Trophoblast cell (in vitro differentiated cells and primary cell): ENCODE measurements at regions not wholly inside any gene's neighbourhood (a gene's known extent, or its start where the extent isn't known, plus 50 kb on each side); places are given as distances from the start of the nearest gene placed in this dataset.

Experiments
- DNase-seq, 2 donors: peaks; one replicate each; pipeline ENCODE4 v3.0.0-alpha.2; 2016
- H2AFZ ChIP-seq: 2 replicates; pipeline ENCODE4 v1.6.1; 2013; ENCODE audit warnings: low read length, moderate library complexity, mild to moderate bottlenecking; ENCODE audit not compliant: insufficient read depth, poor library complexity
- H2AK5ac ChIP-seq: 2 replicates; pipeline ENCODE4 v1.6.1; 2013; ENCODE audit warnings: mild to moderate bottlenecking, low read length
- H2BK120ac ChIP-seq: 2 replicates; pipeline ENCODE4 v1.6.1; 2013; ENCODE audit warnings: low read length, mild to moderate bottlenecking, moderate library complexity; ENCODE audit not compliant: insufficient read depth, poor library complexity
- H2BK12ac ChIP-seq: 2 replicates; pipeline ENCODE4 v1.6.1; 2013; ENCODE audit warnings: mild to moderate bottlenecking, low read length, moderate library complexity
- H2BK5ac ChIP-seq: 2 replicates; pipeline ENCODE4 v1.6.1; 2013; ENCODE audit warnings: low read length, low read depth, moderate library complexity, mild to moderate bottlenecking; ENCODE audit not compliant: poor library complexity
- H3K14ac ChIP-seq: 2 replicates; pipeline ENCODE4 v1.6.1; 2013; ENCODE audit warnings: mild to moderate bottlenecking, low read length
- H3K18ac ChIP-seq: 2 replicates; pipeline ENCODE4 v1.6.1; 2013; ENCODE audit warnings: mild to moderate bottlenecking, low read length
- H3K23ac ChIP-seq: 2 replicates; pipeline ENCODE4 v1.6.1; 2013; ENCODE audit warnings: low read length
- H3K27ac ChIP-seq: 2 replicates; pipeline ENCODE4 v1.5.1; 2013; ENCODE audit warnings: low read depth, mild to moderate bottlenecking, inconsistent platforms, low read length, moderate library complexity
- H3K27me3 ChIP-seq: 2 replicates; pipeline ENCODE4 v1.6.1; 2013; ENCODE audit warnings: inconsistent platforms, mild to moderate bottlenecking, low read length, moderate library complexity; ENCODE audit not compliant: insufficient read depth
- H3K36me3 ChIP-seq, 2 experiments: 1 replicate in 1 of 2; 2 replicates in 1 of 2; pipeline ENCODE4 v1.6.1; 2013; ENCODE audit warnings: low read length in 2 of 2, mild to moderate bottlenecking in 2 of 2, moderate library complexity in 1 of 2; ENCODE audit not compliant: insufficient read depth in 2 of 2, control insufficient read depth in 1 of 2
- H3K4ac ChIP-seq: 2 replicates; pipeline ENCODE4 v1.6.1; 2013; ENCODE audit warnings: low read depth, mild to moderate bottlenecking, low read length, moderate library complexity
- H3K4me1 ChIP-seq, 2 experiments: 1 replicate in 1 of 2; 2 replicates in 1 of 2; pipeline ENCODE4 v1.6.1; 2013; ENCODE audit warnings: low read length in 2 of 2, mild to moderate bottlenecking in 2 of 2, moderate library complexity in 1 of 2; ENCODE audit not compliant: insufficient read depth in 2 of 2, control insufficient read depth in 1 of 2
- H3K4me2 ChIP-seq: 2 replicates; pipeline ENCODE4 v1.6.1; 2013; ENCODE audit warnings: inconsistent platforms, mild to moderate bottlenecking, low read length, moderate library complexity
- H3K4me3 ChIP-seq: 2 replicates; pipeline ENCODE4 v1.5.1; 2013; ENCODE audit warnings: mild to moderate bottlenecking, low read depth, low read length, inconsistent platforms
- H3K79me1 ChIP-seq: one replicate; pipeline ENCODE4 v1.6.1; 2013; ENCODE audit warnings: low read length
- H3K79me2 ChIP-seq: 2 replicates; pipeline ENCODE4 v1.6.1; 2013; ENCODE audit warnings: low read length, mild to moderate bottlenecking; ENCODE audit not compliant: control insufficient read depth, insufficient read depth, poor library complexity
- H3K9ac ChIP-seq: 2 replicates; pipeline ENCODE4 v1.6.1; 2013; ENCODE audit warnings: mild to moderate bottlenecking, low read length
- H3K9me3 ChIP-seq: 2 replicates; pipeline ENCODE4 v1.6.1; 2013; ENCODE audit warnings: low read depth, mild to moderate bottlenecking, control low read depth, inconsistent platforms, low read length; ENCODE audit not compliant: insufficient read depth
- H4K12ac ChIP-seq: 2 replicates; pipeline ENCODE4 v1.6.1; 2013; ENCODE audit warnings: low read depth, mild to moderate bottlenecking, low read length, moderate library complexity
- H4K8ac ChIP-seq: 2 replicates; pipeline ENCODE4 v1.6.1; 2013; ENCODE audit warnings: low read depth, mild to moderate bottlenecking, low read length, moderate library complexity
- H4K91ac ChIP-seq: one replicate; pipeline ENCODE4 v1.6.1; 2013; ENCODE audit warnings: low read depth, mild to moderate bottlenecking, low read length, moderate library complexity
- WGBS: extraction: QIAGEN DNeasy Blood & Tissue Kit; methylation state at CpG from one replicate; pipeline ENCODE4 v1.1.7; 2013; ENCODE audit warnings: missing lambda C conversion rate; ENCODE audit not compliant: insufficient read length, insufficient coverage; ENCODE audit errors: extremely low coverage; 5-methylcytosine and 5-hydroxymethylcytosine counted together

DNA sequence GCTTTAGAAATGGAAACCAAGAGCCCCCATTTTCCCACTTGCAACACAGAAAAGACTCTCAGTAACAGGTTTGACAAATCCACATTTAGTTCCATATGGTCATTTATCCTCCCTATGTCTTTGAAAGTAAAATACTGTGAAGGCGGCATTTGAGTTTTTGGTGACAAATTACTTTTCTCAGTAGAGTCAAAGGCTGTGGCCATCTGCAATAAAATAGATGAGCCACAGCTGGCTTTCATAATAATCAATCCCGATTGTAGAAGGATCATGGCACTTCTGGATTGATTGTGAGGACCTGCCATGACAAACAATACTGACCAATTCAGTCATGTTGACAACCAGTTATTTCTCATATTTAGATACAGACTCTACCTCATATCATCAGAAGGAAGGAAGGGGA is 512.0 kb upstream of the ADGRL2 start:
- Histone ChIP-seq H2AK5ac (no peak overlapping the region), H3K14ac (no peak overlapping the region), H3K18ac (no peak overlapping the region), H3K27ac (no peak overlapping the region), H4K91ac (no peak overlapping the region), H3K27me3 (no peaks in the 10 kb centered on the region), H3K79me1 (no peaks in the 10 kb centered on the region), H4K12ac (no peak overlapping the region), H3K4me2 (no peak overlapping the region), H3K4ac (no peak overlapping the region), H2BK120ac (no peak overlapping the region), H3K9me3 (no peaks in the 10 kb centered on the region), H3K23ac (no peak overlapping the region), H3K79me2 (no peaks in the 10 kb centered on the region), H3K4me3 (no peak overlapping the region), H2BK5ac (no peak overlapping the region), H3K36me3 (no peaks in the 10 kb centered on the region), H3K4me1 (no peaks in the 10 kb centered on the region), H3K9ac (no peak overlapping the region), H2BK12ac (no peak overlapping the region), H4K8ac (no peak overlapping the region), H2AFZ (no peak overlapping the region)
- WGBS, result no CpG with 5 or more reads among the region's 2 CpGs
- no peak for DNase-seq

DNA sequence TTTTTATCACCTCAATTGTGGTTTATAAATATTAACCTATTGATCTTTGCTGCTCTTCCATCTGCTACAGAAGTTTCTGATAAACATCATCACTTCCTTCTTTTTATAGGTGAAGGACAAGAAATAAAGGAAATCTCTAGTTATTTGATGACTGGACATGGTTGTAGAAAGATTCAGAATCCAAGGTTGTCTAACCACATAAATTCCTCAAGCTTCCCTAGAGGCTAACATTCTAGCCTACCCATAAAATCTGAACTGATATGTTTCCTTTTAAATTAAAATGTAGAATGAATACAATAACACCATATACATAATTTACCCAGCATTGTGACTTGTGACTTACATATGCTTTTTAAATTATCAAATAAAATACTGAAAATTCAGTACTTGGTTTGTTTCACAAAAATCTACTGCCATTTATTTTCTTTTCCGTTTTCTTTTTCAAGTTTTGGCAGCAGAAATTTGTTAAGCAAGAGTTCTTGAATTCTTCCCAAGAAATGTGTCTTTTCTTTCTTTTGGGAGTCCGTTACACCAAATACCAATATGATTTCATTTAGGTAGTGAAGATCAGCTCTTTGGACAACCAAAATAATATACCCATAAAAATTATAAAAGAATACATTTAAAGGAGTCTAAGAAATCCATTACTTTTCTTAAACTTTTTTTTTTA is 513.2 kb upstream of the ADGRL2 start:
- no peaks in the 10 kb centered on the region for H3K9me3 ChIP-seq
- H3K79me1 ChIP-seq, result no peaks in the 10 kb centered on the region
- no peak overlapping the region for H2BK5ac ChIP-seq
- no peak overlapping the region for H2AK5ac ChIP-seq
- H2AFZ ChIP-seq, result no peak overlapping the region
- no peaks in the 10 kb centered on the region for H3K79me2 ChIP-seq
- no peaks in the 10 kb centered on the region for H3K4me1 ChIP-seq
- DNase-seq, result no peak
- H4K91ac ChIP-seq, result no peak overlapping the region
- no peak overlapping the region for H3K4me2 ChIP-seq
- H3K36me3 ChIP-seq, result no peaks in the 10 kb centered on the region
- no peak overlapping the region for H2BK120ac ChIP-seq
- no peak overlapping the region for H2BK12ac ChIP-seq
- no peaks in the 10 kb centered on the region for H3K27me3 ChIP-seq
- H4K12ac ChIP-seq, result no peak overlapping the region
- WGBS, result no CpG with 5 or more reads among the region's 2 CpGs
- H3K23ac ChIP-seq, result no peak overlapping the region
- H4K8ac ChIP-seq, result no peak overlapping the region
- H3K14ac ChIP-seq, result no peak overlapping the region
- no peak overlapping the region for H3K4me3 ChIP-seq
- no peak overlapping the region for H3K27ac ChIP-seq
- no peak overlapping the region for H3K18ac ChIP-seq
- no peak overlapping the region for H3K4ac ChIP-seq
- H3K9ac ChIP-seq, result no peak overlapping the region

DNA sequence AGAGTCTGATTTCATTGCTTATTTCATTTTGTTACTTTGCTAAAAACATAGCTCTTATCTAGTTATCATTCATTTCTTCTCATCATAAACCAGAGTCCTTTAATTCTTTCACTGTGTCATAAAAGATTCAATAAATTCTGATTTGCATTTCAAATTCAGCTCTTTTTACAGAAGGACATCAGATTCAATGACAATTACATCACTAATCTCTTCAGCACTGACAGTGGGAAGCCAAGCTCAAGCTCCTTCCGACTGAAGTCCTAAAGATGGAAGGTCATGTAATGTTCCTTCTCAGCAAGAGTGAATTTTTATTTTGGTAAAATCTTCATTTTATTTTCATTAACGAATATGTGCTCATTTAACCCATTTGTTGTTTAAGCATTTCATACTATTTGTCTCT is 530.7 kb upstream of the ADGRL2 start:
- no CpG with 5 or more reads among the region's 2 CpGs for WGBS

DNA sequence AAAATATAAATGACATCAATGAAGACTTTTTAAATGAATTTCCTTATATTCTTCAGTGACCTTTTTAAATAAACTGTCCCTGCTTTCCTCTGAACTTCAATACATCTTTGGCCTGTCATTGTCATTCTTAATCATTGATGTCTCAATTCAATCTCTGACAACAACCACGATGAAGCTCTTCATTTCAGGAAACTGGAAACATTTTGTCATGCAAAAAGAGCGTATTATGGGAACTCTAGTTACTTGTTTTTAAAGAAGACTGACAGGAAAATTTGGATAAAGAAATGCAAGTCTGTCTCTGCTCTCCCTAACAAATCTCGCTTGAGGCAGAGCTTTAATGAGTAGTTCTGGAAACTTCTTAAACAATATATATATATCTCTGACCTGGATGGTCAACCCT is 535.8 kb upstream of the ADGRL2 start:
- H3K79me2 ChIP-seq, result no peaks in the 10 kb centered on the region
- no peak overlapping the region for H2AFZ ChIP-seq
- H4K91ac ChIP-seq, result no peak overlapping the region
- no peaks in the 10 kb centered on the region for H3K4me1 ChIP-seq
- H2AK5ac ChIP-seq, result no peak overlapping the region
- H3K4me3 ChIP-seq, result no peak overlapping the region
- no peak overlapping the region for H3K4ac ChIP-seq
- no peak overlapping the region for H3K14ac ChIP-seq
- H2BK12ac ChIP-seq, result no peak overlapping the region
- H4K12ac ChIP-seq, result no peak overlapping the region
- H3K18ac ChIP-seq, result no peak overlapping the region
- no peaks in the 10 kb centered on the region for H3K36me3 ChIP-seq
- peaks cover 2% of the 10 kb centered on the region for H3K79me1 ChIP-seq
- no peak overlapping the region for H2BK5ac ChIP-seq
- H3K27ac ChIP-seq, result no peak overlapping the region
- no peak for DNase-seq
- H3K4me2 ChIP-seq, result no peak overlapping the region
- no peak overlapping the region for H4K8ac ChIP-seq
- no peak overlapping the region for H3K9ac ChIP-seq
- no CpG with 5 or more reads among the region's 3 CpGs for WGBS
- H3K23ac ChIP-seq, result no peak overlapping the region
- H2BK120ac ChIP-seq, result no peak overlapping the region
- no peaks in the 10 kb centered on the region for H3K27me3 ChIP-seq
- no peaks in the 10 kb centered on the region for H3K9me3 ChIP-seq

More for the DNA sequence above, 530.7 kb upstream of the ADGRL2 start:
- H2AK5ac ChIP-seq, result no peak overlapping the region
- no peak overlapping the region for H3K4ac ChIP-seq
- no peak overlapping the region for H4K12ac ChIP-seq
- H4K8ac ChIP-seq, result no peak overlapping the region
- H3K27ac ChIP-seq, result no peak overlapping the region
- H3K79me2 ChIP-seq, result no peaks in the 10 kb centered on the region
- H3K9ac ChIP-seq, result no peak overlapping the region
- H3K4me1 ChIP-seq, result no peaks in the 10 kb centered on the region
- no peaks in the 10 kb centered on the region for H3K9me3 ChIP-seq
- H3K79me1 ChIP-seq, result peaks cover 2% of the 10 kb centered on the region
- H2BK12ac ChIP-seq, result no peak overlapping the region
- H2BK5ac ChIP-seq, result no peak overlapping the region
- no peak for DNase-seq
- H3K36me3 ChIP-seq, result no peaks in the 10 kb centered on the region
- no peak overlapping the region for H3K14ac ChIP-seq
- H2BK120ac ChIP-seq, result no peak overlapping the region
- no peak overlapping the region for H3K4me3 ChIP-seq
- no peak overlapping the region for H3K4me2 ChIP-seq
- no peak overlapping the region for H4K91ac ChIP-seq
- no peaks in the 10 kb centered on the region for H3K27me3 ChIP-seq
- no peak overlapping the region for H2AFZ ChIP-seq
- H3K23ac ChIP-seq, result no peak overlapping the region
- H3K18ac ChIP-seq, result no peak overlapping the region
